Sigmoid colon (tissue), 4 donors: ENCODE measurements at regions not wholly inside any gene's neighbourhood (a gene's known extent, or its start where the extent isn't known, plus 50 kb on each side); places are given as distances from the start of the nearest gene placed in this dataset.

Experiments used
- CTCF ChIP-seq, 4 experiments: fragments of 450-650 bp in 3 of 4; fragments of 200-600 bp in 1 of 4; IDR thresholded peaks; one replicate each; pipeline ENCODE4 v1.5.1; 2016 to 2019; ENCODE audit warnings: antibody characterized with exemption in 4 of 4, mild to moderate bottlenecking in 3 of 4, moderate library complexity in 2 of 4
- POLR2AphosphoS5 ChIP-seq, 4 donors: sonication (generic); formaldehyde crosslinking; IDR thresholded peaks; one replicate each; pipeline ENCODE4 v1.6.1; 2017; ENCODE audit warnings: antibody characterized with exemption in 4 of 4

GRCh38 chr21:28261298-28261697, 731.4 kb downstream of the LTN1 start:
- no peak for TF ChIP-seq CTCF (IDR thresholded peaks at IDR 0.05)
- no peak for TF ChIP-seq POLR2AphosphoS5 (IDR thresholded peaks at IDR 0.05)
